ENCODE measurements at regions not wholly inside any gene's neighbourhood (a gene's known extent, or its start where the extent isn't known, plus 50 kb on each side); places are given as distances from the start of the nearest gene placed in this dataset.
"Not testable (repeated sequence)": the region's sequence is repeated elsewhere in the genome, so short reads cannot be mapped to it uniquely, and the experiment has no call there.

GRCh38 chr4:69013933-69014332, 62.3 kb upstream of the UGT2A3 start:
- not testable (repeated sequence) for DNase-seq (ENCODE audit: low read depth)

GRCh38 chr4:69017986-69018385, 66.4 kb upstream of the UGT2A3 start:
- not testable (repeated sequence) for DNase-seq (ENCODE audit: low read depth)

GRCh38 chr4:69019538-69020461, 68.2 kb upstream of the UGT2A3 start:
- not testable (repeated sequence) for DNase-seq (ENCODE audit: low read depth)

- DNase-seq (ENCODE audit: low read depth) = not testable (repeated sequence)
These were observed 68.8 kb upstream of the UGT2A3 start for GRCh38 chr4:69020462-69020807.

GRCh38 chr4:69025191-69025998, 70.9 kb upstream of the UGT2B7 start:
- DNase-seq (ENCODE audit: low read depth) = no peak

GRCh38 chr4:69025999-69026387, 70.3 kb upstream of the UGT2B7 start:
- no peak for DNase-seq (ENCODE audit: low read depth)

GRCh38 chr4:69026974-69027373, 69.3 kb upstream of the UGT2B7 start:
- DNase-seq (ENCODE audit: low read depth) = no peak

GRCh38 chr4:69030326-69030725, 65.9 kb upstream of the UGT2B7 start:
- no peak for DNase-seq (ENCODE audit: low read depth)

GRCh38 chr4:69032847-69033638, 63.2 kb upstream of the UGT2B7 start:
- DNase-seq (ENCODE audit: low read depth) = no peak

- not testable (repeated sequence) for DNase-seq (ENCODE audit: low read depth)
These were observed 61.9 kb upstream of the UGT2B7 start for GRCh38 chr4:69034315-69034740.

GRCh38 chr4:69038582-69038981, 57.7 kb upstream of the UGT2B7 start:
- no peak for DNase-seq (ENCODE audit: low read depth)

- DNase-seq (ENCODE audit: low read depth) = peak; percentile 66
These were observed 57.2 kb upstream of the UGT2B7 start for GRCh38 chr4:69039071-69039470.

- no peak for DNase-seq (ENCODE audit: low read depth)
These were observed 52.0 kb upstream of the UGT2B7 start for GRCh38 chr4:69044247-69044646.

Data from HS-27A (cell line).